Adrenal gland (tissue), 5 donors: ENCODE measurements at regions not wholly inside any gene's neighbourhood (a gene's known extent, or its start where the extent isn't known, plus 50 kb on each side); places are given as distances from the start of the nearest gene placed in this dataset.

Experiments
- CTCF ChIP-seq, 6 experiments: fragments of 450-650 bp in 4 of 6; fragments of 200-600 bp in 2 of 6; sonication (generic) in 1 of 6; IDR thresholded peaks; 1 replicate in 5 of 6; 2 replicates in 1 of 6; pipeline versions ENCODE4 v1.5.1 to v1.8.0; 2016 to 2021; ENCODE audit warnings: antibody characterized with exemption in 6 of 6, mild to moderate bottlenecking in 2 of 6, moderate library complexity in 1 of 6
- POLR2A ChIP-seq, 2 donors: fragments of 450-650 bp; IDR thresholded peaks; one replicate each; pipeline ENCODE4 v1.6.1; 2017; ENCODE audit warnings: antibody characterized with exemption in 2 of 2, mild to moderate bottlenecking in 2 of 2, moderate library complexity in 1 of 2
- donor health status: DM: no; HTN: no; CAD: no.

DNA sequence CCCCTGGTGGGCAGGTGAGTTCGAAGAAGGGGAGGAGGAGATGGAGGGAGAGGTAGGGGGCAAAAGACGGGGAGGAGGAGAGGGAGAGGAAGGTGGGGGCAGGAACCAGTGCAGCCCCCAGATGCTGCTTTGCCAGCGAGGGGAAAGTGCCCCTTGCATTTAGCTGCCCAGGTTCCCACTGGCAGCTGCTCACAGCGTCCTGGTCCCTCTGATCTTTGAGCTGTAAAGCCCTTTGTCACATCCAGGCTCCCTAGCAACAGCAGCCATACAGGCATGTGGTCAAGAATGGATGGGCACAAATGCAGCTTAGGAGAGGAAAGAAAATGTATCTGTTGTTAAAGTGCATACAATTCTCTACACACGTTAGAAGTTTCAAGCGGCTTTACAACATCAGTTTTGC is 160.9 kb downstream of the CD83 start:
- TF ChIP-seq POLR2A (IDR thresholded peaks at IDR 0.05), result no peak
- no peak for TF ChIP-seq CTCF (IDR thresholded peaks at IDR 0.05)
